K562 (cell line): ENCODE measurements at regions not wholly inside any gene's neighbourhood (a gene's known extent, or its start where the extent isn't known, plus 50 kb on each side); places are given as distances from the start of the nearest gene placed in this dataset.

Experiments used
- ATAC-seq: fragments of 200-7000 bp; cut with Tn5 transposase; 3 replicates; pipeline ENCODE4 v1.9.1; 2020; ENCODE audit warnings: moderate library complexity
- BruUV-seq: library from RNA; stranded (reverse); fragments of 400-500 nt; replicated peaks from 2 replicates; lab custom pipeline; 2021; lab: Mats Ljungman, UMichigan
- CTCF ChIA-PET: fragments of 300-600 bp; formaldehyde crosslinking; extraction: SDS; loops from one replicate; lab custom pipeline; 2021; ENCODE audit warnings: low intra/inter-chr PET ratio; lab: Yijun Ruan, JAX
- POLR2A ChIA-PET: fragments of 300-600, 350-650 bp; sonication (Branson Sonifier 250); formaldehyde crosslinking; extraction: SDS; loops from one replicate; lab custom pipeline; 2021; ENCODE audit warnings: antibody characterized with exemption, inconsistent platforms; lab: Yijun Ruan, JAX
- DNase-seq, 4 experiments: peaks; one replicate each; pipeline versions ENCODE4 v3.0.0 to v3.0.0-alpha.2; 2011 to 2018; ENCODE audit warnings: low spot score in 3 of 4, mixed read lengths in 3 of 4; ENCODE audit errors: extremely low read depth in 1 of 4
- FAIRE-seq: peaks from 2 replicates; lab custom pipeline; 2011; peaks lifted over from hg19 to GRCh38; lab: Jason Lieb, UNC
- H2AFZ ChIP-seq: 2 replicates; pipeline ENCODE4 v1.6.0; 2011; ENCODE audit warnings: low read depth, low read length, control low read depth, inconsistent platforms
- H3K27ac ChIP-seq: fragments of 200-600 bp; 3 replicates; pipeline ENCODE4 v1.8.0; 2011; ENCODE audit warnings: low read depth, mild to moderate bottlenecking, control low read depth, inconsistent platforms, low read length, moderate library complexity, mixed read lengths; ENCODE audit errors: extremely low read depth
- H3K27me3 ChIP-seq, 2 experiments: fragments of 300-600 bp in 1 of 2; 2 replicates in 1 of 2; 3 replicates in 1 of 2; pipeline versions ENCODE4 v1.6.0 to v1.8.0; 2011; ENCODE audit warnings: inconsistent platforms in 2 of 2, low read length in 2 of 2, mild to moderate bottlenecking in 1 of 2, mixed read lengths in 1 of 2, moderate library complexity in 1 of 2; ENCODE audit not compliant: control insufficient read depth in 2 of 2, insufficient read depth in 2 of 2
- H3K36me3 ChIP-seq: fragments of 300-600 bp; 3 replicates; pipeline ENCODE4 v1.8.0; 2011; ENCODE audit warnings: mild to moderate bottlenecking, low read length, inconsistent platforms; ENCODE audit not compliant: control insufficient read depth, insufficient read depth
- H3K4me1 ChIP-seq, 2 experiments: fragments of 200-600 bp in 1 of 2; replicated peaks in 1 of 2; 2 replicates in 1 of 2; 3 replicates in 1 of 2; pipeline versions ENCODE4 v1.5.1 to v1.8.0; 2011; ENCODE audit warnings: inconsistent platforms in 2 of 2, low read length in 2 of 2, mild to moderate bottlenecking in 1 of 2, mixed read lengths in 1 of 2, moderate library complexity in 1 of 2; ENCODE audit not compliant: control insufficient read depth in 2 of 2, insufficient read depth in 2 of 2
- H3K4me2 ChIP-seq: 2 replicates; pipeline ENCODE4 v1.6.1; 2011; ENCODE audit warnings: low read length, control low read depth, inconsistent platforms, mixed read lengths; ENCODE audit not compliant: insufficient read depth
- H3K4me3 ChIP-seq: fragments of 200-600 bp; sonication (generic), shearing (Covaris generic); 2 replicates; pipeline ENCODE4 v1.5.1; 2016; ENCODE audit warnings: control low read depth, inconsistent platforms
- H3K79me2 ChIP-seq: fragments of 200-600 bp; 3 replicates; pipeline ENCODE4 v1.8.0; 2011; ENCODE audit warnings: low read length, inconsistent platforms; ENCODE audit not compliant: control insufficient read depth, insufficient read depth
- H3K9ac ChIP-seq, 2 experiments: 2 replicates each; pipeline versions ENCODE4 v1.6.0 to v1.6.1; 2011; ENCODE audit warnings: low read depth in 2 of 2, low read length in 2 of 2, control low read depth in 1 of 2, inconsistent platforms in 1 of 2, mild to moderate bottlenecking in 1 of 2, mixed read lengths in 1 of 2; ENCODE audit not compliant: insufficient read depth in 1 of 2
- H3K9me1 ChIP-seq: one replicate; pipeline ENCODE4 v1.6.0; 2011; ENCODE audit warnings: inconsistent platforms, mild to moderate bottlenecking, low read length, moderate library complexity; ENCODE audit not compliant: control insufficient read depth, insufficient read depth
- H3K9me3 ChIP-seq: replicated peaks from 2 replicates; pipeline ENCODE4 v1.5.1; 2011; ENCODE audit warnings: low read depth, low read length, inconsistent platforms; ENCODE audit not compliant: control insufficient read depth, insufficient read depth
- H4K20me1 ChIP-seq: replicated peaks from 2 replicates; pipeline ENCODE4 v1.6.1; 2011; ENCODE audit warnings: low read length, inconsistent platforms, mixed read lengths; ENCODE audit not compliant: control insufficient read depth, insufficient read depth
- CHCHD3 ChIP-seq: fragments of 250-450 bp; sonication (Bioruptor Pico); IDR thresholded peaks from 2 replicates; pipeline ENCODE4 v2.1.2; 2022; ENCODE audit warnings: mild to moderate bottlenecking
- EWSR1 ChIP-seq: fragments of 450-650 bp; IDR thresholded peaks from 2 replicates; pipeline ENCODE4 v1.6.1; 2018; ENCODE audit warnings: borderline replicate concordance, mild to moderate bottlenecking, low read depth, moderate library complexity; ENCODE audit not compliant: partially characterized antibody
- NUFIP1 ChIP-seq: fragments of 450-650 bp; IDR thresholded peaks from 2 replicates; pipeline ENCODE4 v1.6.1; 2018; ENCODE audit not compliant: partially characterized antibody
- ZBTB40 ChIP-seq, 2 experiments: fragments of 450-650 bp in 1 of 2; sonication (generic) in 1 of 2; formaldehyde crosslinking in 1 of 2; IDR thresholded peaks; 2 replicates each; pipeline versions ENCODE4 v1.7.1 to v1.9.0; 2016 to 2022; ENCODE audit warnings: inconsistent platforms in 1 of 2, mild to moderate bottlenecking in 1 of 2, missing genetic modification reagents in 1 of 2
- WGBS: fragments of 100-300 bp; shearing (Covaris generic); methylation state at CpG from one replicate; pipeline ENCODE4 v1.1.6; 2016; ENCODE audit warnings: low coverage, mixed read lengths; ENCODE audit not compliant: insufficient coverage; ENCODE audit errors: missing lambda C conversion rate; 5-methylcytosine and 5-hydroxymethylcytosine counted together
- in situ Hi-C: fragments of 300-500 bp; cut with MboI; formaldehyde crosslinking; loops from 4 replicates; pipeline ENCODE4 v1.15.0; 2018; ENCODE audit warnings: inconsistent platforms, mixed read lengths
- intact Hi-C: fragments of 100-400 bp; cut with micrococcal nuclease; formaldehyde crosslinking; loops from 2 replicates; pipeline ENCODE4 v1.14.2; 2022
- TF ChIP-seq, protein P1 (sequence below): IDR thresholded peaks from 3 replicates; pipeline ENCODE4 v1.6.1; 2011; ENCODE audit warnings: borderline replicate concordance, mild to moderate bottlenecking, moderate library complexity; ENCODE audit not compliant: insufficient read length; ENCODE audit errors: extremely low read depth

GRCh38 chr14:54186821-54187763 lies 209.7 kb upstream of the CDKN3 start:
- Histone ChIP-seq H3K27ac (no peak overlapping the region), H3K9ac (no peak overlapping the region), H3K4me1 (no peaks in the 10 kb centered on the region), H2AFZ (no peak overlapping the region), H3K4me2 (no peak overlapping the region), H3K36me3 (no peaks in the 10 kb centered on the region), H3K9me1 (no peaks in the 10 kb centered on the region), H4K20me1 (no peaks in the 10 kb centered on the region), H3K4me3 (no peak overlapping the region), H3K9me3 (no peaks in the 10 kb centered on the region), H3K79me2 (no peaks in the 10 kb centered on the region), H3K27me3 (no peaks in the 10 kb centered on the region)
- ChIA-PET POLR2A (no interaction called here), CTCF (no interaction called here)
- in situ Hi-C loops, result no loop called here
- no peak for DNase-seq
- intact Hi-C loops, result no loop called here
- no peak for FAIRE-seq
- ATAC-seq, result no peak
- no TSS peak for BruUV-seq
- WGBS, result 8% methylated on average over 7 of the region's 7 CpGs
- TF ChIP-seq EWSR1, result no peak
- no peak for TF ChIP-seq CHCHD3 (CRISPR knock-in tag)
- TF ChIP-seq, protein P1, sequence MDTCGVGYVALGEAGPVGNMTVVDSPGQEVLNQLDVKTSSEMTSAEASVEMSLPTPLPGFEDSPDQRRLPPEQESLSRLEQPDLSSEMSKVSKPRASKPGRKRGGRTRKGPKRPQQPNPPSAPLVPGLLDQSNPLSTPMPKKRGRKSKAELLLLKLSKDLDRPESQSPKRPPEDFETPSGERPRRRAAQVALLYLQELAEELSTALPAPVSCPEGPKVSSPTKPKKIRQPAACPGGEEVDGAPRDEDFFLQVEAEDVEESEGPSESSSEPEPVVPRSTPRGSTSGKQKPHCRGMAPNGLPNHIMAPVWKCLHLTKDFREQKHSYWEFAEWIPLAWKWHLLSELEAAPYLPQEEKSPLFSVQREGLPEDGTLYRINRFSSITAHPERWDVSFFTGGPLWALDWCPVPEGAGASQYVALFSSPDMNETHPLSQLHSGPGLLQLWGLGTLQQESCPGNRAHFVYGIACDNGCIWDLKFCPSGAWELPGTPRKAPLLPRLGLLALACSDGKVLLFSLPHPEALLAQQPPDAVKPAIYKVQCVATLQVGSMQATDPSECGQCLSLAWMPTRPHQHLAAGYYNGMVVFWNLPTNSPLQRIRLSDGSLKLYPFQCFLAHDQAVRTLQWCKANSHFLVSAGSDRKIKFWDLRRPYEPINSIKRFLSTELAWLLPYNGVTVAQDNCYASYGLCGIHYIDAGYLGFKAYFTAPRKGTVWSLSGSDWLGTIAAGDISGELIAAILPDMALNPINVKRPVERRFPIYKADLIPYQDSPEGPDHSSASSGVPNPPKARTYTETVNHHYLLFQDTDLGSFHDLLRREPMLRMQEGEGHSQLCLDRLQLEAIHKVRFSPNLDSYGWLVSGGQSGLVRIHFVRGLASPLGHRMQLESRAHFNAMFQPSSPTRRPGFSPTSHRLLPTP, result no peak
- TF ChIP-seq ZBTB40 (IDR thresholded peaks at IDR 0.05), result no peak
- no peak for TF ChIP-seq ZBTB40 (CRISPR knock-in tag; IDR thresholded peaks at IDR 0.05)
- TF ChIP-seq NUFIP1, result no peak
